HG02610 (cell line): ENCODE measurements at regions not wholly inside any gene's neighbourhood (a gene's known extent, or its start where the extent isn't known, plus 50 kb on each side); places are given as distances from the start of the nearest gene placed in this dataset.

ENCODE experiments used
- ATAC-seq: cut with Tn5 transposase; IDR thresholded peaks from one replicate; pipeline ENCODE4 v1.9.1; 2021; ENCODE audit warnings: mild to moderate bottlenecking, moderate library complexity; ENCODE audit not compliant: unreplicated experiment

DNA sequence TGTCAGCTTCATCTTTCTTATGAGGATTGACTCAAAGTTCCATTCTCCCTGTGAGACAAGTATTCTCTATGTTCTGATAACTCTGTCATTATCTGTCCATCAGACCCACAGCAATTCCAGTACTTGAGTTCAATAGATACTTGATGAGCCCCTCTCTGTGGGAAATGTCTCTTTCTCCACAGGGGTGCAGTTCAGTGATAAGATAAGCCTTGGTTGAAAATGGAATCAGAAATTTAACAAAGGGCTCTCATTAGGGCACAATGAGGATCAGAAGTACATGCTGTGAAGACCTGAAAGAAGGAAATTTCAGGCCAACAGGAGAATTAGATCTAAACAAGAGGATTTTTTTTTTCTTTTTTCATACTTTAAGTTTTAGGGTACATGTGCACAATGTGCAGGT lies 737.3 kb downstream of the MTRR start:
- no peak for ATAC-seq

GRCh38 chr5:8611067-8611466 lies 742.1 kb downstream of the MTRR start:
- no peak for ATAC-seq

GRCh38 chr5:8613078-8613685 lies 744.2 kb downstream of the MTRR start:
- ATAC-seq = no peak

- no peak for ATAC-seq
These were observed 746.4 kb downstream of the MTRR start for GRCh38 chr5:8615142-8615858.

DNA sequence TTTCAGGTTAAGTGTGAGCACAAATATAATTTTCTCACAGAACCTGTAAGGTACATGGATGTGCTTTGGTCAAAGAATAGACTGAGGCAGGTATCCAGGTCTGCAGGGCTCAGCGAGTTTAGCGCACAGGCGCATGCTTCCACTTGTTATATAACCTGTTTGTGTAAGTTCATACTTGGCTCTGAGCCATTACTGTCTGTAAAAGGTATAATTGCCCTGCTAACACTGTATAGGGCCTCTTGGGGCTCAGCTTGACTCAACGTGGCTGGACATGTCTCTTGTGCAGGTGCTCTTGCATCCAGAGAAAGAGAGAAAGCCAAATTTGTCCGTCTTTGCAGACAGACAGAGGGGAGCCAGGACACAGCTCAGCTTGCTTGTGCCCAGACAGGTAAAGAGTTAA lies 759.6 kb downstream of the MTRR start:
- no peak for ATAC-seq

GRCh38 chr5:8633259-8633658 lies 764.3 kb downstream of the MTRR start:
- no peak for ATAC-seq

- ATAC-seq = no peak
These were observed 764.7 kb downstream of the MTRR start for GRCh38 chr5:8633696-8634095.

DNA sequence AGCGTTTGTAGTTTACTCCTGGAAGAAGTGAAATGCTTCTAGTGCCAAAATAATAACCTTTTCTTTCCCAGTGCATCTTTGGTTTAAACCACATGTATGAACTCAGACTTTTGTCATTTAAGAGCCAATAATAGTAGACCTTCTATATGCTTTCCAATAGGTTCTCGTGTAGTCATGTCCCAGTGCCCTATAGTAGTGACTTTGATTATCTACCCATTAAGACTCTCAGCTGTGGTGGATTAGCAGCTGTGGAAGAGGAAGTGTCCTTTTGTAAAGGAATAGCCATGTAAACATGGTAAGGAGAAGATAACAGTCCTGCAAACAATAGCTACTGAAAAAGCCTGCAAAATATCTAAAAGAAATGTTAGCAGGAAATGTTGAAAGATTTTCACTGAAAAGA lies 765.3 kb downstream of the MTRR start:
- no peak for ATAC-seq

GRCh38 chr5:8641786-8642505 lies 773.0 kb downstream of the MTRR start:
- ATAC-seq = no peak

DNA sequence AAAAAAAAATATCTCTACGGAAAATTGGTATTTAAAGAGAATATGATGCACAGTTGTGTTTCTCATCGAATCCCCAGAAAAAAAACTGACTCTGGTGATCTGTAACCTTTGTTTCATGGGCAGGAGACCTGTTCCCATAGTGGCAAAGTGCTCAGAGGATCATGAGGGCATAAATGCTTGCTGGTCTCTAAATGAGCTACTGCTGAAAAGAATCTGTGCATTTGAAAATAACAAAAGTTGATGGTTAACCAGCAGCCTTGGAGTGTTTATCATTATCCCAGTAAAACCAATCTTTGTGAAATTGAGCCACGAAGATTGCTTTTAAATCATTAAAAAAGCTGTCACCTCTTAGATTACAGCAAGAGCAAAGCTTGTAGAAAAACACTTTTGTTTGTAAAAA lies 775.4 kb downstream of the MTRR start:
- no peak for ATAC-seq

GRCh38 chr5:8647111-8647510 lies 778.2 kb downstream of the MTRR start:
- no peak for ATAC-seq

- ATAC-seq = no peak
These were observed 781.2 kb downstream of the MTRR start for GRCh38 chr5:8650186-8650585.

GRCh38 chr5:8660133-8660893 lies 791.4 kb downstream of the MTRR start:
- no peak for ATAC-seq

GRCh38 chr5:8663374-8663773 lies 794.4 kb downstream of the MTRR start:
- no peak for ATAC-seq

DNA sequence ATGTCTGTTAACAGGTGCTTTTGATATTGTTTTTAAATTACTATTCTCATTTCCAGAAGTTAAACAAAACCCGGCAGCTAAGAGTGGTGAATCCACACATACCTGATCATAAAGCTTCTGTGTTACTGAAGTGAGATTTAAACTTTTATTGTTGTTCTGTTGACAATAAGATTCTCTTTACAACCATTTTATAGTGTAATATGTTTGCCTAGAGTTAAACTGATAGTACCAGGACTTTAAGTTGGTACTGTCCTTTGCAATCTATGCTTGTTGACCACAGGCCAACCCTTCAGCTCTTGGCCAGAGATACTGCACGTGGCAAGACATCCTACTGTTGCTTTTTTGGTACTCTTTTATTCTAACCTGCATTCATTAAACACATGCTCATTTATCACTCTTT lies 806.2 kb downstream of the MTRR start:
- no peak for ATAC-seq

- ATAC-seq = no peak
These were observed 807.7 kb downstream of the MTRR start for GRCh38 chr5:8676695-8677094.

- ATAC-seq = no peak
These were observed 813.4 kb downstream of the MTRR start for GRCh38 chr5:8682381-8682780.

GRCh38 chr5:8683496-8683895 lies 814.5 kb downstream of the MTRR start:
- no peak for ATAC-seq

DNA sequence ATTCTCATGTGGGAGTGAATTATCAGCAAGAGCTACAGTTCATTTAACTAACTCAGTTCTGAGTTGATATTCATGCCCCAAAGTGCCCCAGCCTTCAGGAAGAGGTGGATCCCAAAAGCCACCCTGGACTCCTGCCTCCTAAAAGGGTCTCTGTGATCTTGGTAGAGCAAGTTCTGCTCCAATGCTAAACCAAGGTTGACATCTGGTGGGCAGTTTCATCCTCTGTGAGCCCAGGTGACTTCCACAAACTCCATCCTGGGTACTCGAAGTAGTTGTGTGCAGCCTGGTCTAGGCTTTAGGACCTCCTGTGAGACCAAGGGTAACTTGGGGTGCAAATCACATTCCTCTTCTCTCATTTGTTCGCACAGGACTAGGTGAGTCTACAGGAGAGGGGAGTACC lies 816.8 kb downstream of the MTRR start:
- ATAC-seq = no peak

DNA sequence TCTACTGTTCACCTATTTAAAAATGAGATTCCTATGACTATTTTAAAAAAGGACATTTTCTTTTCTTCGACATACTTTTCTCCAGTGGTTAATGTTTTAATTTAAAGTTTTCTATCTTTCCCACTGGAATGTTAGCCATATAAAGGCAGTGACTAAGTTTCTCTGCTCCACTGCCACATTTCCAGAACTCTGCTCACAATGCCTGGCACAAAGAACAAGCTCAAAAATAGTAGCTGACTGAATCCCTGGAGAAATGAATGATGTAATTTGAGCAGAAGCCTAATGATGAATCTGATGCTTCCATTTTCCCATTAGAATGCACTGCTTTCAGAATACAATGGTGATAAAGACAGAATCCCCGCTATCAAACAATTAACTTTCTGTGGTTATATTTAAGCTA lies 817.8 kb downstream of the MTRR start:
- ATAC-seq = no peak

- ATAC-seq = no peak
These were observed 820.8 kb downstream of the MTRR start for GRCh38 chr5:8689773-8690172.

DNA sequence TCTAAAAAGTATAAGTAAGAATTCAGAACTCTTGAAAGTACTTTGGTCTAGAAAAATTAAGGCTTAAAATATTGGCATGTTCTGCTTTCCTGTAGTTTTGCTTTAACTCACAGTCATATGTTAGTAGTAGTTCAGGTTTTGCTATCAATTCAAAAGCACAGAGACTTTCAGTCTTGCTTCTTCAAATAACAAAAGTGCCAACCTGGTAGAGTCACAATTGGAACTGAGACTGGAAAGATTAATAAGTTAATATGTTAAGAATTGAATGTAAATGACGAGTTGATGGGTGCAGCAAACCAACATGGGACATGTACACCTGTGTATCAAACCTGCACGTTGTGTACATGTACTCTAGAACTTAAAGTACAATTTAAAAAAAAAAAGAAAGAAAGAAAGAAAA lies 822.3 kb downstream of the MTRR start:
- ATAC-seq = no peak
